HepG2 (cell line): ENCODE measurements at regions not wholly inside any gene's neighbourhood (a gene's known extent, or its start where the extent isn't known, plus 50 kb on each side); places are given as distances from the start of the nearest gene placed in this dataset.

Experiments used
- ATAC-seq: fragments of 200-7000 bp; cut with Tn5 transposase; 3 replicates; pipeline ENCODE4 v1.9.1; 2020; ENCODE audit warnings: mild to moderate bottlenecking, moderate library complexity
- BruUV-seq: library from RNA; stranded (reverse); fragments of 400-500 nt; replicated peaks from 2 replicates; lab custom pipeline; 2021; lab: Mats Ljungman, UMichigan
- CTCF ChIA-PET: fragments of 300-600 bp; formaldehyde crosslinking; extraction: SDS; loops from one replicate; lab custom pipeline; 2021; ENCODE audit warnings: low total read pairs, inconsistent platforms, low intra/inter-chr PET ratio; lab: Yijun Ruan, JAX
- POLR2A ChIA-PET: fragments of 350-600 bp; sonication (Branson Sonifier 250); formaldehyde crosslinking; loops from one replicate; lab custom pipeline; 2020; ENCODE audit warnings: antibody characterized with exemption, inconsistent platforms; lab: Yijun Ruan, JAX
- DNase-seq: peaks from one replicate; pipeline ENCODE4 v3.0.0-alpha.2; 2015; ENCODE audit warnings: low spot score
- FAIRE-seq: peaks from 3 replicates; lab custom pipeline; 2011; peaks lifted over from hg19 to GRCh38; lab: Jason Lieb, UNC
- H2AFZ ChIP-seq: one replicate; pipeline ENCODE4 v1.6.1; 2011; ENCODE audit warnings: low read length, inconsistent platforms
- H3K27ac ChIP-seq: fragments of 300-600 bp; 3 replicates; pipeline ENCODE4 v1.8.0; 2011; ENCODE audit warnings: mixed run types, mild to moderate bottlenecking, mixed read lengths, low read length, inconsistent platforms; ENCODE audit not compliant: insufficient read depth; ENCODE audit errors: extremely low read length
- H3K27me3 ChIP-seq, 2 experiments: fragments of 200-600 bp in 1 of 2; 2 replicates in 1 of 2; 3 replicates in 1 of 2; pipeline versions ENCODE4 v1.6.0 to v1.8.0; 2011; ENCODE audit warnings: low read length in 2 of 2, mild to moderate bottlenecking in 2 of 2, moderate library complexity in 2 of 2, inconsistent platforms in 1 of 2; ENCODE audit not compliant: insufficient read depth in 2 of 2, control insufficient read depth in 1 of 2
- H3K36me3 ChIP-seq, 2 experiments: fragments of 200-600 bp in 1 of 2; replicated peaks in 1 of 2; 2 replicates in 1 of 2; 3 replicates in 1 of 2; pipeline versions ENCODE4 v1.5.1 to v1.8.0; 2011; ENCODE audit warnings: low read length in 2 of 2, inconsistent platforms in 1 of 2; ENCODE audit not compliant: insufficient read depth in 2 of 2, control insufficient read depth in 1 of 2
- H3K4me1 ChIP-seq: 2 replicates; pipeline ENCODE4 v1.5.1; 2012; ENCODE audit warnings: low read length, inconsistent platforms; ENCODE audit not compliant: insufficient read depth
- H3K4me2 ChIP-seq: 2 replicates; pipeline ENCODE4 v1.6.0; 2011; ENCODE audit warnings: low read depth, low read length, inconsistent platforms
- H3K4me3 ChIP-seq, 3 experiments: fragments of 200-600 bp in 1 of 3; sonication (generic), shearing (Covaris generic) in 1 of 3; replicated peaks in 1 of 3; 2 replicates each; pipeline ENCODE4 v1.5.1; 2011 to 2016; ENCODE audit warnings: low read length in 3 of 3, inconsistent platforms in 2 of 3, low read depth in 2 of 3, mild to moderate bottlenecking in 2 of 3, control low read depth in 1 of 3, mixed read lengths in 1 of 3; ENCODE audit not compliant: insufficient read depth in 1 of 3
- H3K79me2 ChIP-seq: one replicate; pipeline ENCODE4 v1.6.1; 2011; ENCODE audit warnings: low read length, inconsistent platforms; ENCODE audit not compliant: insufficient read depth
- H3K9ac ChIP-seq: 2 replicates; pipeline ENCODE4 v1.6.0; 2011; ENCODE audit warnings: mild to moderate bottlenecking, low read depth, low read length, inconsistent platforms; ENCODE audit not compliant: insufficient read depth
- H3K9me3 ChIP-seq: 2 replicates; pipeline ENCODE4 v1.5.1; 2012; ENCODE audit warnings: mild to moderate bottlenecking, low read length
- H4K20me1 ChIP-seq: 2 replicates; pipeline ENCODE4 v1.6.0; 2011; ENCODE audit warnings: inconsistent platforms, mild to moderate bottlenecking, low read length, moderate library complexity; ENCODE audit not compliant: insufficient read depth
- FOSL2 ChIP-seq: sonication (generic); formaldehyde crosslinking; IDR thresholded peaks from 2 replicates; pipeline ENCODE4 v1.4.0; 2020; ENCODE audit warnings: missing genetic modification reagents
- ISX ChIP-seq: sonication (generic); formaldehyde crosslinking; conservative IDR thresholded peaks from 2 replicates; pipeline ENCODE4 v1.5.0; 2020; ENCODE audit warnings: missing genetic modification reagents
- NFATC3 ChIP-seq: sonication (generic); formaldehyde crosslinking; IDR thresholded peaks from 2 replicates; pipeline ENCODE4 v1.5.1; 2020; ENCODE audit warnings: mild to moderate bottlenecking, missing genetic modification reagents
- SAP130 ChIP-seq: IDR thresholded peaks from 2 replicates; pipeline ENCODE4 v1.6.1; 2016; ENCODE audit warnings: low read depth
- YEATS2 ChIP-seq: sonication (generic); formaldehyde crosslinking; IDR thresholded peaks from 2 replicates; pipeline ENCODE4 v1.4.0; 2020; ENCODE audit warnings: missing genetic modification reagents, borderline replicate concordance
- WGBS: methylation state at CpG from one replicate; pipeline ENCODE4 v1.1.6; 2017; ENCODE audit warnings: low lambda C conversion rate; 5-methylcytosine and 5-hydroxymethylcytosine counted together
- in situ Hi-C: cut with HindIII; loops from 2 replicates; pipeline ENCODE4 v1.10.0; 2017; ENCODE audit warnings: low pct_unique_long_range_greater_than_20kb; ENCODE audit not compliant: extremely low pct_ligation_motif_present
- intact Hi-C: fragments of 100-400 bp; cut with micrococcal nuclease; formaldehyde crosslinking; loops from one replicate; pipeline ENCODE4 v1.10.0; 2022; ENCODE audit not compliant: unreplicated experiment
- TF ChIP-seq, protein P1 (sequence below): sonication (generic); formaldehyde crosslinking; IDR thresholded peaks from 2 replicates; pipeline ENCODE4 v1.5.1; 2020; ENCODE audit warnings: mild to moderate bottlenecking, missing genetic modification reagents, moderate library complexity
- TF ChIP-seq, protein P2 (sequence below): IDR thresholded peaks from 2 replicates; pipeline ENCODE4 v1.6.1; 2012; ENCODE audit warnings: inconsistent platforms

DNA sequence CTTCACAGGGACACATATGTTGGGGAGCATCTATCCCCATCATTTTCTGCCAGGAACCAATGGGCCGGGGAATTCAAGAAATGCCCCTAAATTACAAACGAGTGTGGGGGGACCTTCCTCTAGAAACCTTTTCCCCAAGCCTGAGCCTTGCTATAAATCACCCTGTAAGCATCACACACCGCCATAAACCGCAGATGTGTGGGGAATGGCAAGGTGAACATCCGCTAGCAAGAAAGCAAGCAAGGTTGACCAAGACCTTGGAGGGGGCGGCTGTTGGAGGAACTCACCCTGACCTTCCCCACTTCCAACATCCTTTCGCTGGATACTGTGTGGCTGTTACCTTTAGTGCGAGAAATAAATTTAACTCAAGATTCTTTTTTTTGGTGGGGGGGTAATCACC is 693.3 kb upstream of the TBX3 start:
- Histone ChIP-seq H4K20me1 (no peaks in the 10 kb centered on the region), H3K36me3 (no peaks in the 10 kb centered on the region), H3K79me2 (no peaks in the 10 kb centered on the region), H3K4me1 (peaks cover 17% of the 10 kb centered on the region), H2AFZ (no peak overlapping the region), H3K4me2 (no peak overlapping the region), H3K27ac (no peak overlapping the region), H3K9ac (no peak overlapping the region), H3K27me3 (peaks cover 0 to 10% of the 10 kb centered on the region in 2 experiments; a peak in 2 of 5 replicates), H3K9me3 (no peaks in the 10 kb centered on the region), H3K4me3 (no peak overlapping the region)
- DNase-seq (no peak), FAIRE-seq (no peak), ATAC-seq (no peak)
- 89% methylated on average over 8 of the region's 8 CpGs for WGBS
- CTCF ChIA-PET = no interaction called here
- intact Hi-C loops (no loop called here), in situ Hi-C loops (no loop called here)
- no TSS peak for BruUV-seq
- TF ChIP-seq YEATS2 = no peak
- POLR2A ChIA-PET = no interaction called here

DNA sequence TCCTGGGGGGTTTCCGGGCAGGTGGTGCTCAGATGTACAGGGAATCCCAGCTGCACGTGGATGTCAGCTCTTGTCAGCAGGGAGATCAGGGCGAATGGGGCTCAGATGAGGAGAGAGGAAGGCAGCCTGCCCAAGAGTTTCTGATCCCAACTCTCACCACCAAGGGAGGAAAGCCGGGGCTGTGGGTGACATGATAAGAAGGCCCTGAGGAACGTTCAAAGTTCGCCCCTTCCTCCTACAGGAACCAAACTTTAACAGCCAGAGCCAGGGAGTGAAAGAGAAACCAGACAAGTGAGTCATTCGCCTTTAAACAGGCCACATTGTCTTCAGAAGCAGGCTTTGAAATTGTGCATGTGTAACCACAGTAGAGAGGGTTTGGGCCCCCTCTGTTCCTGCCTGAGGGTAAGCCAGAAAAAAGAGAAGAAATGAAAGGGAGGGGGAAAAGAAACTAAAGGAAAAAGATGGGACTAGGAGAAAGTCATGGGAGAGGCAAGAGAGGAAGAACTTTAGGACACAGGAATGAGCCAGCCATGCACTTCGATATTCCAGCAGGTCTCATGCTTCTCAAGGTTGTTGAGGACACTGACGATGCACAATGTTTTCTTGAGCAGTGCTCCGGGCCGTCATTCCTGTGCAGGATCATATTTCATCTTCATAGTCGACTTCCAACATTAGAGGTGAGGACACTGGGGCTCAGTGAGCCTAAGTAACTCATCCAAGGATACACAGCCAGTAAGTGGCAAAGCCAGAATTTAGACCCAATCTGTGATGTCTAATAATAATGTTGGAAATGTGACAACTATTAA is 691.4 kb upstream of the TBX3 start:
- DNase-seq (peak; percentile 28), FAIRE-seq (no peak)
- Histone ChIP-seq H3K27ac (no peak overlapping the region), H3K4me3 (peak overlapping the region; percentile 11 to 43 (median 25); a peak in 4 of 6 replicates), H3K4me1 (peaks cover 17% of the 10 kb centered on the region), H3K79me2 (no peaks in the 10 kb centered on the region), H3K9me3 (no peaks in the 10 kb centered on the region)
- ChIA-PET CTCF (no interaction called here), POLR2A (no interaction called here)
- intact Hi-C loops = no loop called here
- BruUV-seq = no TSS peak
- TF ChIP-seq FOSL2 (CRISPR knock-in tag) (peak; percentile 72), SAP130 (CRISPR knock-in tag) (0 out of 2 replicates have a peak, but pooled peaks have one; percentile 8), NFATC3 (no peak), ISX (no peak)
- TF ChIP-seq, protein P1, sequence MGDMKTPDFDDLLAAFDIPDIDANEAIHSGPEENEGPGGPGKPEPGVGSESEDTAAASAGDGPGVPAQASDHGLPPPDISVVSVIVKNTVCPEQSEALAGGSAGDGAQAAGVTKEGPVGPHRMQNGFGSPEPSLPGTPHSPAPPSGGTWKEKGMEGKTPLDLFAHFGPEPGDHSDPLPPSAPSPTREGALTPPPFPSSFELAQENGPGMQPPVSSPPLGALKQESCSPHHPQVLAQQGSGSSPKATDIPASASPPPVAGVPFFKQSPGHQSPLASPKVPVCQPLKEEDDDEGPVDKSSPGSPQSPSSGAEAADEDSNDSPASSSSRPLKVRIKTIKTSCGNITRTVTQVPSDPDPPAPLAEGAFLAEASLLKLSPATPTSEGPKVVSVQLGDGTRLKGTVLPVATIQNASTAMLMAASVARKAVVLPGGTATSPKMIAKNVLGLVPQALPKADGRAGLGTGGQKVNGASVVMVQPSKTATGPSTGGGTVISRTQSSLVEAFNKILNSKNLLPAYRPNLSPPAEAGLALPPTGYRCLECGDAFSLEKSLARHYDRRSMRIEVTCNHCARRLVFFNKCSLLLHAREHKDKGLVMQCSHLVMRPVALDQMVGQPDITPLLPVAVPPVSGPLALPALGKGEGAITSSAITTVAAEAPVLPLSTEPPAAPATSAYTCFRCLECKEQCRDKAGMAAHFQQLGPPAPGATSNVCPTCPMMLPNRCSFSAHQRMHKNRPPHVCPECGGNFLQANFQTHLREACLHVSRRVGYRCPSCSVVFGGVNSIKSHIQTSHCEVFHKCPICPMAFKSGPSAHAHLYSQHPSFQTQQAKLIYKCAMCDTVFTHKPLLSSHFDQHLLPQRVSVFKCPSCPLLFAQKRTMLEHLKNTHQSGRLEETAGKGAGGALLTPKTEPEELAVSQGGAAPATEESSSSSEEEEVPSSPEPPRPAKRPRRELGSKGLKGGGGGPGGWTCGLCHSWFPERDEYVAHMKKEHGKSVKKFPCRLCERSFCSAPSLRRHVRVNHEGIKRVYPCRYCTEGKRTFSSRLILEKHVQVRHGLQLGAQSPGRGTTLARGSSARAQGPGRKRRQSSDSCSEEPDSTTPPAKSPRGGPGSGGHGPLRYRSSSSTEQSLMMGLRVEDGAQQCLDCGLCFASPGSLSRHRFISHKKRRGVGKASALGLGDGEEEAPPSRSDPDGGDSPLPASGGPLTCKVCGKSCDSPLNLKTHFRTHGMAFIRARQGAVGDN (CRISPR knock-in tag) = peak; percentile 37
- TF ChIP-seq, protein P2, sequence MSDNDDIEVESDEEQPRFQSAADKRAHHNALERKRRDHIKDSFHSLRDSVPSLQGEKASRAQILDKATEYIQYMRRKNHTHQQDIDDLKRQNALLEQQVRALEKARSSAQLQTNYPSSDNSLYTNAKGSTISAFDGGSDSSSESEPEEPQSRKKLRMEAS = 0 out of 2 replicates have a peak, but pooled peaks have one; percentile 19
- TF ChIP-seq, all 625 proteins: peak for 4
- peak; percentile 58 for ATAC-seq
- peaks cover 0 to 10% of the 10 kb centered on the region in 2 experiments; a peak in 2 of 5 replicates for H3K27me3 ChIP-seq
- peak overlapping the region; percentile 44 for H2AFZ ChIP-seq
- H3K36me3 ChIP-seq = no peaks in the 10 kb centered on the region
- in situ Hi-C loops = no loop called here
- H3K4me2 ChIP-seq = peak overlapping the region; percentile 73
- H4K20me1 ChIP-seq = no peaks in the 10 kb centered on the region
- WGBS = 14% methylated on average over 12 of the region's 12 CpGs
- H3K9ac ChIP-seq = peak overlapping the region; percentile 13; the same call in 1 of the 2 replicates
